NCI-H226 (cell line): ENCODE measurements at regions not wholly inside any gene's neighbourhood (a gene's known extent, or its start where the extent isn't known, plus 50 kb on each side); places are given as distances from the start of the nearest gene placed in this dataset.
"Not testable (repeated sequence)": the region's sequence is repeated elsewhere in the genome, so short reads cannot be mapped to it uniquely, and the experiment has no call there.

Experiments used
- DNase-seq: peaks from one replicate; pipeline ENCODE4 v3.0.0-alpha.2; 2015

- DNase-seq = no peak
These were observed 82.0 kb upstream of the HMGA2 start for GRCh38 chr12:65742018-65743010.

GRCh38 chr12:65744236-65744840 is 79.9 kb upstream of the HMGA2 start:
- DNase-seq = not testable (repeated sequence)

- DNase-seq = no peak
These were observed 76.9 kb upstream of the HMGA2 start for GRCh38 chr12:65747338-65747737.

- DNase-seq = no peak
These were observed 76.0 kb upstream of the HMGA2 start for GRCh38 chr12:65748332-65748731.

GRCh38 chr12:65754290-65754689 is 70.0 kb upstream of the HMGA2 start:
- DNase-seq = no peak

GRCh38 chr12:65754744-65755595 is 69.3 kb upstream of the HMGA2 start:
- no peak for DNase-seq

GRCh38 chr12:65755596-65755978 is 68.7 kb upstream of the HMGA2 start:
- no peak for DNase-seq

GRCh38 chr12:65756267-65756666 is 68.0 kb upstream of the HMGA2 start:
- DNase-seq = no peak

GRCh38 chr12:65756956-65757511 is 67.2 kb upstream of the HMGA2 start:
- DNase-seq = no peak

- DNase-seq = no peak
These were observed 65.9 kb upstream of the HMGA2 start for GRCh38 chr12:65758401-65758800.

GRCh38 chr12:65759735-65760134 is 64.5 kb upstream of the HMGA2 start:
- no peak for DNase-seq

- no peak for DNase-seq
These were observed 63.0 kb upstream of the HMGA2 start for GRCh38 chr12:65761301-65761700.

- DNase-seq = no peak
These were observed 60.0 kb upstream of the HMGA2 start for GRCh38 chr12:65764325-65764724.

- peak; percentile 87 for DNase-seq
These were observed 58.9 kb upstream of the HMGA2 start for GRCh38 chr12:65765436-65765813.

- DNase-seq = no peak
These were observed 54.4 kb upstream of the HMGA2 start for GRCh38 chr12:65769880-65770279.
